ENCODE measurements at regions not wholly inside any gene's neighbourhood (a gene's known extent, or its start where the extent isn't known, plus 50 kb on each side); places are given as distances from the start of the nearest gene placed in this dataset.

DNA sequence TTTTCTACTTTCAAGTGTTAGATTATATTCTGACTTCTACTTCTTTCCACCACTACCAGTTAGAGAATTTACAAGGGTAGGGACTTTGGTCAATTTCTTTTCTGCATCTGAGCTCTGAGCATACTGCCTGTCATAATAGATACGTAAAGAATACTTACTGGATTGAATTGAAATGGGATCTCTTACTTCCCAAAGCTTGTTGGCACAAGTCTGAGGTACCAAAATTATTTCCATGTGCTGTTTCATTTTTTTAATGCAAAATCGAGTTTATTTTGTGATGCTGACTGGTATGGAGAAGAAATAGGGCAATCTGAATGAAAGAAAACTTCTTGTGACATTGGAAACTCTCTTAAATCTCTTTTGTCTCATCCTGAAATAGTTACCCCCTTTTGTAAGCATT, 428.9 kb downstream of the SPATA31D1 start:
- Histone ChIP-seq H3K4me2 (ENCODE audit: insufficient read depth, low read length) (no peak overlapping the region), H3K79me2 (ENCODE audit: insufficient read depth, low read length) (no peaks in the 10 kb centered on the region), H3K27ac (ENCODE audit: low read length) (no peak overlapping the region), H2AFZ (ENCODE audit: low read depth, low read length) (no peak overlapping the region), H4K20me1 (ENCODE audit: insufficient read depth, low read length) (no peaks in the 10 kb centered on the region), H3K4me1 (ENCODE audit: insufficient read depth, low read length) (no peaks in the 10 kb centered on the region), H3K27me3 (ENCODE audit: insufficient read depth, low read length, poor library complexity) (no peaks in the 10 kb centered on the region), H3K9ac (ENCODE audit: low read depth, low read length) (no peak overlapping the region), H3K9me3 (ENCODE audit: insufficient read depth, low read length, severe bottlenecking) (no peaks in the 10 kb centered on the region), H3K36me3 (ENCODE audit: insufficient read depth, low read length) (no peaks in the 10 kb centered on the region), H3K4me3 (ENCODE audit: low read depth in 1 of 2, low read length in 2 of 2) (no peak overlapping the region)
- no peak for ATAC-seq (ENCODE audit: insufficient read depth, low read depth)
- no peak for TF ChIP-seq EZH2 (IDR thresholded peaks at IDR 0.05; ENCODE audit: borderline replicate concordance, low read depth, low read length, severe bottlenecking)
- no peak for DNase-seq

DNA sequence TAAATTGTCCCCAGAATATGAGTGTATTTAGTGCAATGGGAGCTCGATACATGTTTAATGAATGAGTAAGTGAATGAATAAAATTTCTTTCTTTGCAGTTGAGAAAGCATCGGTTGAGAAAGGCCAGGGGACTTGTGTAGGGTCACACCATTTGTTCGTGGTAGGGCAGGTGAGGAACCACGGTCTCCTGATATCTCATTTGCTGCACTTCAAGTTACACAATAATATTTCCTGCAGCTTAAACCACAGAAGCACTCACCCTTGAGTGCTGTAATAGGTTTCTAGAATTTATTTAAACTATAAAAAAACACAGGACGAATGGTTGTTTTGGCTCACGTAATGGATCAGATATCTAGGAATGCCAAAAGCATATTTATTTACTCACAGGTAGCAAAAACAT, 429.8 kb downstream of the SPATA31D1 start:
- H2AFZ ChIP-seq (ENCODE audit: low read depth, low read length) = no peak overlapping the region
- no peaks in the 10 kb centered on the region for H3K27me3 ChIP-seq (ENCODE audit: insufficient read depth, low read length, poor library complexity)
- no peaks in the 10 kb centered on the region for H4K20me1 ChIP-seq (ENCODE audit: insufficient read depth, low read length)
- no peak for DNase-seq
- no peaks in the 10 kb centered on the region for H3K4me1 ChIP-seq (ENCODE audit: insufficient read depth, low read length)
- no peak overlapping the region for H3K4me2 ChIP-seq (ENCODE audit: insufficient read depth, low read length)
- no peak for ATAC-seq (ENCODE audit: insufficient read depth, low read depth)
- no peak overlapping the region for H3K9ac ChIP-seq (ENCODE audit: low read depth, low read length)
- H3K36me3 ChIP-seq (ENCODE audit: insufficient read depth, low read length) = no peaks in the 10 kb centered on the region
- H3K4me3 ChIP-seq (ENCODE audit: low read depth in 1 of 2, low read length in 2 of 2) = no peak overlapping the region
- H3K27ac ChIP-seq (ENCODE audit: low read length) = no peak overlapping the region
- no peaks in the 10 kb centered on the region for H3K79me2 ChIP-seq (ENCODE audit: insufficient read depth, low read length)
- no peaks in the 10 kb centered on the region for H3K9me3 ChIP-seq (ENCODE audit: insufficient read depth, low read length, severe bottlenecking)
- no peak for TF ChIP-seq EZH2 (IDR thresholded peaks at IDR 0.05; ENCODE audit: borderline replicate concordance, low read depth, low read length, severe bottlenecking)
- TF ChIP-seq, protein P1, sequence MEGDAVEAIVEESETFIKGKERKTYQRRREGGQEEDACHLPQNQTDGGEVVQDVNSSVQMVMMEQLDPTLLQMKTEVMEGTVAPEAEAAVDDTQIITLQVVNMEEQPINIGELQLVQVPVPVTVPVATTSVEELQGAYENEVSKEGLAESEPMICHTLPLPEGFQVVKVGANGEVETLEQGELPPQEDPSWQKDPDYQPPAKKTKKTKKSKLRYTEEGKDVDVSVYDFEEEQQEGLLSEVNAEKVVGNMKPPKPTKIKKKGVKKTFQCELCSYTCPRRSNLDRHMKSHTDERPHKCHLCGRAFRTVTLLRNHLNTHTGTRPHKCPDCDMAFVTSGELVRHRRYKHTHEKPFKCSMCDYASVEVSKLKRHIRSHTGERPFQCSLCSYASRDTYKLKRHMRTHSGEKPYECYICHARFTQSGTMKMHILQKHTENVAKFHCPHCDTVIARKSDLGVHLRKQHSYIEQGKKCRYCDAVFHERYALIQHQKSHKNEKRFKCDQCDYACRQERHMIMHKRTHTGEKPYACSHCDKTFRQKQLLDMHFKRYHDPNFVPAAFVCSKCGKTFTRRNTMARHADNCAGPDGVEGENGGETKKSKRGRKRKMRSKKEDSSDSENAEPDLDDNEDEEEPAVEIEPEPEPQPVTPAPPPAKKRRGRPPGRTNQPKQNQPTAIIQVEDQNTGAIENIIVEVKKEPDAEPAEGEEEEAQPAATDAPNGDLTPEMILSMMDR (IDR thresholded peaks at IDR 0.05; ENCODE audit: borderline replicate concordance, extremely low read depth, low read length, poor library complexity, severe bottlenecking) = no peak

DNA sequence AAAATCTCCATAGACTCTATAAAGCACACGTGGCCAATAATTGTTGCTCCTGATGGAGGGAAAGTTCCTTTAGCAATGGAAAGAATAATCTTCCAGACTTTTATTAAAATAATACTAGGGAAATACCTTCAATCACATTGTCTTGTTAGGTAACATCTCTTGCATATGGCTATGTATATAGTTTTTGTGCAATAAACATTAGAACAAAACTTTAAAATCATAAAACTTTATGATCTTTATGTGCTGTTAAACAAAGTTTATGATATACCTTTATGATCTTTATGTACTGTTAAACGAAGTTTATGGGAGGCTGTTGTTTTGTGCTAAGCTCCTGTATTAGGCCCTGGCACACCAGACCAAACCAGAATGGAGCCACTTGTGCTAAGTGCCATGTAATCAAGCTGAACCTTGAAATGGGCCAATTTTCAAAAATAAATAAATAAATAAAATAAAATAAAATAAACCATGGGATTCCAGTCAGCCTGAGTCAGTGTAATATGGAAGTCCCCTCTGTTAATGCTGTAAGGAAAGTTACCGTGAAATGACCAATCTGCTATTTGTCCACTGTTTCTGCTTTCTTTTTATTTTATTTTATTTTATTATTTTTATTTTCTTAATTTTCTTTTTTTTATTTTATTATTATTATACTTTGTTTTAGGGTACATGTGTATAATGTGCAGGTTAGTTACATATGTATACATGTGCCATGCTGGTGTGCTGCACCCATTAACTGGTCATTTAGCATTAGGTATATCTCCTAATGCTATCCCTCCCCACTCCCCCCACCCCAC, 431.3 kb downstream of the SPATA31D1 start:
- DNase-seq (no peak), ATAC-seq (ENCODE audit: insufficient read depth, low read depth) (no peak)
- Histone ChIP-seq H3K4me3 (ENCODE audit: low read depth in 1 of 2, low read length in 2 of 2) (no peak overlapping the region), H3K27ac (ENCODE audit: low read length) (no peak overlapping the region), H3K79me2 (ENCODE audit: insufficient read depth, low read length) (no peaks in the 10 kb centered on the region), H3K27me3 (ENCODE audit: insufficient read depth, low read length, poor library complexity) (no peaks in the 10 kb centered on the region), H2AFZ (ENCODE audit: low read depth, low read length) (no peak overlapping the region), H4K20me1 (ENCODE audit: insufficient read depth, low read length) (no peaks in the 10 kb centered on the region), H3K4me2 (ENCODE audit: insufficient read depth, low read length) (no peak overlapping the region), H3K9me3 (ENCODE audit: insufficient read depth, low read length, severe bottlenecking) (no peaks in the 10 kb centered on the region), H3K4me1 (ENCODE audit: insufficient read depth, low read length) (no peaks in the 10 kb centered on the region), H3K9ac (ENCODE audit: low read depth, low read length) (no peak overlapping the region), H3K36me3 (ENCODE audit: insufficient read depth, low read length) (no peaks in the 10 kb centered on the region)
- no peak for TF ChIP-seq EZH2 (IDR thresholded peaks at IDR 0.05; ENCODE audit: borderline replicate concordance, low read depth, low read length, severe bottlenecking)
- TF ChIP-seq, protein P1 (IDR thresholded peaks at IDR 0.05; ENCODE audit: borderline replicate concordance, extremely low read depth, low read length, poor library complexity, severe bottlenecking) = no peak

DNA sequence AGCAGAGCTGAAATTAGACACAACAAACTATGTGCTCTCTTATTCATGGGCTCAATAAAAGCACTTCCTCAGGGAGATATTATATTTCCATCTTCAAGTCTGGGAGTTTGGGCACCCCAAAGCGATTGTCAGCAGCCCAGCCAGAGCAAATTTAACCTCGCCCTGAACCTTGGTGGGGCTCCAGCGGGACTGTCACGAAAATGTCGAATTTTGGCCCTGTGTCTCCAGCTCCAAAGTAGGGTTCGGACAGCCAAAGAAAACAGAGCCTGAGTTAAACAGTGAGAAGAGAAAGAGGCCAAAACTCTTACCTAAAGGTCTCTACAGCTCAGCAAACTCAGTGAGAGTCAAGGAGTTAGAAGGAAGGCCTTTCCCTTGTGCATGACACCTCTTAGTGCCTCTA, 432.9 kb downstream of the SPATA31D1 start:
- TF ChIP-seq, protein P1 (IDR thresholded peaks at IDR 0.05; ENCODE audit: borderline replicate concordance, extremely low read depth, low read length, poor library complexity, severe bottlenecking) = no peak
- no peak for TF ChIP-seq EZH2 (IDR thresholded peaks at IDR 0.05; ENCODE audit: borderline replicate concordance, low read depth, low read length, severe bottlenecking)
- no peak overlapping the region for H2AFZ ChIP-seq (ENCODE audit: low read depth, low read length)
- no peaks in the 10 kb centered on the region for H3K27me3 ChIP-seq (ENCODE audit: insufficient read depth, low read length, poor library complexity)
- no peak overlapping the region for H3K9ac ChIP-seq (ENCODE audit: low read depth, low read length)
- no peak overlapping the region for H3K4me3 ChIP-seq (ENCODE audit: low read depth in 1 of 2, low read length in 2 of 2)
- no peaks in the 10 kb centered on the region for H3K36me3 ChIP-seq (ENCODE audit: insufficient read depth, low read length)
- no peaks in the 10 kb centered on the region for H3K4me1 ChIP-seq (ENCODE audit: insufficient read depth, low read length)
- DNase-seq (no peak), ATAC-seq (ENCODE audit: insufficient read depth, low read depth) (no peak)
- no peak overlapping the region for H3K4me2 ChIP-seq (ENCODE audit: insufficient read depth, low read length)
- no peak overlapping the region for H3K27ac ChIP-seq (ENCODE audit: low read length)
- no peaks in the 10 kb centered on the region for H3K79me2 ChIP-seq (ENCODE audit: insufficient read depth, low read length)
- H3K9me3 ChIP-seq (ENCODE audit: insufficient read depth, low read length, severe bottlenecking) = no peaks in the 10 kb centered on the region
- no peaks in the 10 kb centered on the region for H4K20me1 ChIP-seq (ENCODE audit: insufficient read depth, low read length)
